GM23338 (cell line): ENCODE measurements at regions not wholly inside any gene's neighbourhood (a gene's known extent, or its start where the extent isn't known, plus 50 kb on each side); places are given as distances from the start of the nearest gene placed in this dataset.

ENCODE experiments used
- CREB1 ChIP-seq: fragments of 250-450 bp; sonication (Bioruptor Pico); IDR thresholded peaks from 2 replicates; pipeline ENCODE4 v1.5.0; 2020; ENCODE audit warnings: low read depth, mild to moderate bottlenecking, moderate library complexity
- CTCF ChIP-seq, 2 experiments: fragments of 200-600 bp in 1 of 2; sonication (generic) in 1 of 2; conservative IDR thresholded peaks; 2 replicates each; pipeline versions ENCODE4 v1.5.1 to v1.6.1; 2016 to 2017; ENCODE audit warnings: antibody characterized with exemption in 2 of 2, low read depth in 2 of 2, mild to moderate bottlenecking in 2 of 2, moderate library complexity in 1 of 2
- ETS1 ChIP-seq: IDR thresholded peaks from 2 replicates; pipeline ENCODE4 v1.6.1; 2016; ENCODE audit warnings: antibody characterized with exemption
- EZH2 ChIP-seq: fragments of 200-600 bp; sonication (generic); IDR thresholded peaks from one replicate; pipeline ENCODE4 v1.8.0; 2017; ENCODE audit warnings: antibody characterized with exemption, mild to moderate bottlenecking, low read depth; ENCODE audit not compliant: unreplicated experiment
- EZH2phosphoT487 ChIP-seq: fragments of 200-600 bp; sonication (generic); IDR thresholded peaks from one replicate; pipeline ENCODE4 v1.8.1; 2018; ENCODE audit warnings: antibody characterized with exemption; ENCODE audit not compliant: unreplicated experiment
- JUNB ChIP-seq: IDR thresholded peaks from one replicate; pipeline ENCODE4 v1.6.1; 2016; ENCODE audit warnings: antibody characterized with exemption; ENCODE audit not compliant: unreplicated experiment
- NANOG ChIP-seq: IDR thresholded peaks from 2 replicates; pipeline ENCODE4 v1.6.1; 2016; ENCODE audit warnings: antibody characterized with exemption, borderline replicate concordance
- POLR2AphosphoS5 ChIP-seq: IDR thresholded peaks from 2 replicates; pipeline ENCODE4 v1.6.1; 2016; ENCODE audit warnings: antibody characterized with exemption, low read depth
- REST ChIP-seq: IDR thresholded peaks from one replicate; pipeline ENCODE4 v1.6.1; 2018; ENCODE audit warnings: antibody characterized with exemption; ENCODE audit not compliant: unreplicated experiment
- STAT1 ChIP-seq: IDR thresholded peaks from one replicate; pipeline ENCODE4 v1.6.1; 2016; ENCODE audit warnings: antibody characterized with exemption; ENCODE audit not compliant: unreplicated experiment
- ZNF114 ChIP-seq: fragments of 250-450 bp; sonication (Bioruptor Pico); IDR thresholded peaks from 2 replicates; pipeline ENCODE4 v1.5.0; 2020; ENCODE audit warnings: mild to moderate bottlenecking, moderate library complexity
- ZNF331 ChIP-seq: fragments of 250-450 bp; sonication (Bioruptor Pico); IDR thresholded peaks from 2 replicates; pipeline ENCODE4 v1.5.0; 2020; ENCODE audit warnings: low read depth, mild to moderate bottlenecking, moderate library complexity
- ZNF462 ChIP-seq: fragments of 250-450 bp; sonication (Bioruptor Pico); IDR thresholded peaks from 2 replicates; pipeline ENCODE4 v1.5.0; 2020; ENCODE audit warnings: mild to moderate bottlenecking, moderate library complexity

GRCh38 chr10:52609626-52610240 lies 162.9 kb downstream of the MBL2 start:
- TF ChIP-seq CTCF (conservative IDR thresholded peaks at IDR 0.05; ENCODE audit: low read depth in 2 of 2) (no peak), CREB1 (CRISPR knock-in tag) (no peak), EZH2 (no peak), REST (no peak), POLR2AphosphoS5 (no peak), EZH2phosphoT487 (no peak), JUNB (no peak), ETS1 (no peak), ZNF114 (CRISPR knock-in tag) (no peak), NANOG (no peak), STAT1 (no peak), ZNF331 (CRISPR knock-in tag) (no peak), ZNF462 (CRISPR knock-in tag) (no peak)
